Neuron (in vitro differentiated cells): ENCODE measurements at regions not wholly inside any gene's neighbourhood (a gene's known extent, or its start where the extent isn't known, plus 50 kb on each side); places are given as distances from the start of the nearest gene placed in this dataset.
"Not testable (repeated sequence)": the region's sequence is repeated elsewhere in the genome, so short reads cannot be mapped to it uniquely, and the experiment has no call there.

ENCODE experiments used
- H2AFZ ChIP-seq: one replicate; pipeline ENCODE4 v1.6.1; 2013; ENCODE audit warnings: low read depth, mild to moderate bottlenecking, inconsistent platforms, low read length, moderate library complexity
- H3K27me3 ChIP-seq: one replicate; pipeline ENCODE4 v1.6.1; 2013; ENCODE audit warnings: low read length; ENCODE audit not compliant: insufficient read depth
- H3K36me3 ChIP-seq: one replicate; pipeline ENCODE4 v1.6.1; 2013; ENCODE audit warnings: low read length; ENCODE audit not compliant: insufficient read depth
- H3K4me1 ChIP-seq: one replicate; pipeline ENCODE4 v1.6.1; 2013; ENCODE audit warnings: low read length; ENCODE audit not compliant: insufficient read depth
- H3K4me3 ChIP-seq: 2 replicates; pipeline ENCODE4 v1.5.1; 2013; ENCODE audit warnings: mild to moderate bottlenecking, low read length, moderate library complexity
- H3K9me3 ChIP-seq: one replicate; pipeline ENCODE4 v1.6.1; 2013; ENCODE audit warnings: low read length

- H3K4me3 ChIP-seq, result no peak overlapping the region
- H3K9me3 ChIP-seq, result no peaks in the 10 kb centered on the region
- H2AFZ ChIP-seq, result no peak overlapping the region
Observed at GRCh38 chr1:60621368-60621851, 461.0 kb upstream of the NFIA start.

DNA sequence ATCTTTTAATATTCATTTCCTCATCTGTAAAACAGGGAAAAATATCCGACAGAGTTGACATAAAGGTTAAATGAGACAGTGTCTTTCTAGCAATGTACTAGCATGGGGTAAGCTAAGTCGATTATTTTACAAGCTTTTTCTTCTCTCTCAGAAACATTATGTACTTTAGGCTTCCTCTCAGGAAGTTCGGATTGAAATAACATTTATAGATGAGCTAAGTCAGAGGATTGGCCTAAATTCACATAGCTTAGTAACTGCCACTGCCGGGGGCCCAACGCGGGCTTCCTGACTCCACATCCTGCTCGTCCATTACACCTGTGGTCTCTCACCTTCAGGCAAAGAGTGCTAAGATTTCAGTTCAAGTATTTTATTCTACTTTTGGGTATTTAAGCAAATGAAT lies 462.3 kb upstream of the NFIA start:
- Histone ChIP-seq H3K9me3 (no peaks in the 10 kb centered on the region), H3K4me1 (peaks cover 37% of the 10 kb centered on the region), H2AFZ (no peak overlapping the region), H3K27me3 (no peaks in the 10 kb centered on the region), H3K4me3 (no peak overlapping the region), H3K36me3 (no peaks in the 10 kb centered on the region)

More at GRCh38 chr1:60621368-60621851, 461.0 kb upstream of the NFIA start:
- no peaks in the 10 kb centered on the region for H3K36me3 ChIP-seq
- H3K4me1 ChIP-seq, result peaks cover 33% of the 10 kb centered on the region
- H3K27me3 ChIP-seq, result no peaks in the 10 kb centered on the region

DNA sequence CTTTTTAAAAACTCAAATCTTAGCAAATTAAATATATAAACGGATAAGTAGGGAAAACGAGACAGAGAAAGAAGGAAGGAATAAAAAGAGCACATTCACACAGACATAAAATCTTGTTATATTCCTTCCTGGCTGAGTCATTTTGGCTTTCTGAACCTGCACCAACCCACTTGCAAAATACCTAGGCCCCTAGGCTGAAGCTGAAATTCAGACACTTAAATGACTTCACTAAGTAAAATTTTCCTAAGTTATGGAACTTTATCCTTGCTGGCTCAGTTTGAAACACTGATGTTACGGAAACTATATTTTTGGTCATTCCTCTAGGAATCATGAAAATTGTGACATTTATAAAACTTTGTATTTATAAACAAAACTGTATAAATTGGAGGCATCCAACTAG lies 462.8 kb upstream of the NFIA start:
- no peaks in the 10 kb centered on the region for H3K9me3 ChIP-seq
- H3K36me3 ChIP-seq, result no peaks in the 10 kb centered on the region
- peaks cover 37% of the 10 kb centered on the region for H3K4me1 ChIP-seq
- H2AFZ ChIP-seq, result no peak overlapping the region
- no peak overlapping the region for H3K4me3 ChIP-seq
- no peaks in the 10 kb centered on the region for H3K27me3 ChIP-seq

GRCh38 chr1:60615666-60616065 lies 466.7 kb upstream of the NFIA start:
- Histone ChIP-seq H3K4me3 (no peak overlapping the region), H2AFZ (no peak overlapping the region), H3K27me3 (no peaks in the 10 kb centered on the region), H3K4me1 (peaks cover 9% of the 10 kb centered on the region), H3K9me3 (no peaks in the 10 kb centered on the region), H3K36me3 (no peaks in the 10 kb centered on the region)

- no peak overlapping the region for H3K4me3 ChIP-seq
- H2AFZ ChIP-seq, result no peak overlapping the region
- no peaks in the 10 kb centered on the region for H3K36me3 ChIP-seq
- peaks cover 6% of the 10 kb centered on the region for H3K4me1 ChIP-seq
- H3K9me3 ChIP-seq, result no peaks in the 10 kb centered on the region
- H3K27me3 ChIP-seq, result no peaks in the 10 kb centered on the region
Observed at GRCh38 chr1:60612790-60613189, 469.6 kb upstream of the NFIA start.

- not testable (repeated sequence) for H3K4me1 ChIP-seq, H3K9me3 ChIP-seq
Observed at GRCh38 chr1:60606921-60607320, 475.4 kb upstream of the NFIA start.

DNA sequence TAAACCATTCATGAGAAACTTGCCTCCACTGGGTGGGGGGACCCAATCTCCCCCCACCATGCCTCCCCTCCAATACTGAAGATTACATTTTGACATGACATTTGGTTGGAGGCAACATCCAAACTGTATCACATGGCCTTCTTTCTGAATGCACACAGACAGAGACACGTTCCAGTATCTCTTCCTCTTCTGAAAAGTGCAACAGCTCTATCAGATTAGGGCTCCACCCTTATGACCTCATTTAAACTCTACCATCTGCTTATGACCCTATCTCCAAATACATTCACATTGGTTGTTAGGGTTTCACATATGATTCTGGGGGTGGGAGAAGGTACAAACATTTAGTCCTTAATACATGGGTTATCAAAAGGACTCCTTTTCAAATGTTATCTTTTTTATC lies 481.8 kb upstream of the NFIA start:
- no peak overlapping the region for H3K4me3 ChIP-seq
- H2AFZ ChIP-seq, result no peak overlapping the region
- H3K27me3 ChIP-seq, result no peaks in the 10 kb centered on the region
- no peaks in the 10 kb centered on the region for H3K4me1 ChIP-seq
- H3K9me3 ChIP-seq, result peaks cover 1% of the 10 kb centered on the region
- no peaks in the 10 kb centered on the region for H3K36me3 ChIP-seq

More at GRCh38 chr1:60606921-60607320, 475.4 kb upstream of the NFIA start:
- not testable (repeated sequence) for H3K36me3 ChIP-seq, H3K4me3 ChIP-seq, H3K27me3 ChIP-seq, H2AFZ ChIP-seq

DNA sequence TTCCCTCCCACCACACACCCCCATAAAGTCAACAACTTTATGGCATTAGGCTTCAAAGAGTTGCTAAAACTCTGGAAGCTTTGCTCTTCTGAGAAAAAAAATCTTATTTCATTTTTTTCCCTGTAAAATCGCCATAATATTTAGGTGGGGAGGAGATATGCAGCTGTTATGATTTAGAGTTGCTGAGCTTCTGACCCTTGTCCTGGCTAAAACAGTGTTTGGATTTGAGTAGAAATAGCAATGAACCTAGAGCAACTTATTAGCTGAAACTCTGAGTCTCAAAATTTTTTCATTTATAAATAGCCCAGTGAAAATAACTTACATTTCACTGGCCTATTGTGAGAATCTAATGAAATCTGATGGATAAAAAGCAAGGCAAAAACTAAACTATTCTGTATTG lies 482.8 kb upstream of the NFIA start:
- Histone ChIP-seq H2AFZ (no peak overlapping the region), H3K27me3 (no peaks in the 10 kb centered on the region), H3K9me3 (peaks cover 1% of the 10 kb centered on the region), H3K36me3 (no peaks in the 10 kb centered on the region), H3K4me1 (no peaks in the 10 kb centered on the region), H3K4me3 (no peak overlapping the region)

- H3K36me3 ChIP-seq, result no peaks in the 10 kb centered on the region
- H3K4me3 ChIP-seq, result no peak overlapping the region
- peaks cover 1% of the 10 kb centered on the region for H3K9me3 ChIP-seq
- no peaks in the 10 kb centered on the region for H3K4me1 ChIP-seq
- H3K27me3 ChIP-seq, result no peaks in the 10 kb centered on the region
- no peak overlapping the region for H2AFZ ChIP-seq
Observed at GRCh38 chr1:60598041-60598910, 484.1 kb upstream of the NFIA start.

DNA sequence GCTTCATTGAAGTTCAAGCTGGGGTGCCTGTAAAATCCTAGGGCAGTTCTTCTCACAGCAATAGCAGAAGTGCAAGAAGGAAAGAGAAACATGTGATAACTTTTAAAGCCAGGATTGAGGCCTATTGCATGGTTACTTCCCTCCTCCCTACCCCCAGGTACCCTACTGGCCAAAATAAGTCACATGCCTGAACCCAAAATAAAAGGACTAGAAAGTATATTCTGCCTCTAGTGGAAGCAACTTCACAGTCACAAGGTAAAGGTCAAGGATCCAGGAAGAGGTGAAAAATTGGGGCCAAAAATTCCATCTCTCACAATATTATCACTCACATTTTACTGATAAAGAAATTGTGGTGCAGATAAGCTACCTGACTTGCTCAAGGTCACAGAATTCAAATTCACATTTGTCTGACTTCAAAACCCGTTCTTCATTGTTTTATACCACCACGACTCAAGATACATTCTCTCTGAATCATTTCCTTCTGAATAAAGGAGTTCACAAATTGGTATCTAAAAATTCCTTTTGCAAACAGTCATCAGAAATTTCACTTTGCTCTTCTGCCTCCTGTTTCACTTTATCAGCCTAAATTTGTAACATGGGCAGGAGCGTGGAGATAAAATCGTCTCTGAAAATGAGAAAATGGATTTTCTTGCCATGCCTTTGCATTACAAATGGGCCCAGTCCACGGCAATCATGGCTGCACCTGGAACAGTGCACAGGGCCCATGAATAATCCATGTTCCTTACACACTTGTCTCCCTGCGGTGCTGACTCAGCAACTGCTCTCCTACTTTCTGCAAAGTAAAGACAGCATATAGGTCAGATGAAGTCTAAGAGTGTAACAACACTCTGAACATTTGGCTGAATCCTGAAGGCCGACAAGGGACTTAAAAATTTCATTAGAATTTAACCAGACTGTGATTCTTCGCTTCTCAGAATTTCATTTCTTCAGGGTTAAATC lies 485.3 kb upstream of the NFIA start:
- no peaks in the 10 kb centered on the region for H3K36me3 ChIP-seq
- no peaks in the 10 kb centered on the region for H3K4me1 ChIP-seq
- H3K4me3 ChIP-seq, result no peak overlapping the region
- peaks cover 1% of the 10 kb centered on the region for H3K9me3 ChIP-seq
- no peaks in the 10 kb centered on the region for H3K27me3 ChIP-seq
- no peak overlapping the region for H2AFZ ChIP-seq

DNA sequence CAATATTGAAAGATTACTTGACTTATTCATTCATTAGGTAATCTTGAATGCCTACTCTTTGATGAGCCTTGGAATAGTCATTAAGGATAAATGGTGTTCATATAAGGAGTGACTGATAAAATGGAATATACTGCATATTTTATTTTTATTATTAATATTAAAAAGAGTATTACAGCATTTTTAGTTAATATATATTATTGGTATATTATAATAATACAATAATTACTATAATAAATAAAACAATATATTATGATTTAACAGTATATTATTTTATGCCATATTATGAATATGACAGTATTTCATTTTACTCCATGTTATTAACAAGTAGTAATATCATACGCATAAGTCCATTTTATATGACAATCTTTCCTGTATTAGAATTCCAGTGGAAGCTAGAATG lies 490.8 kb upstream of the NFIA start:
- no peaks in the 10 kb centered on the region for H3K4me1 ChIP-seq
- no peaks in the 10 kb centered on the region for H3K36me3 ChIP-seq
- H3K4me3 ChIP-seq, result no peak overlapping the region
- peaks cover 1% of the 10 kb centered on the region for H3K9me3 ChIP-seq
- no peaks in the 10 kb centered on the region for H3K27me3 ChIP-seq
- no peak overlapping the region for H2AFZ ChIP-seq

DNA sequence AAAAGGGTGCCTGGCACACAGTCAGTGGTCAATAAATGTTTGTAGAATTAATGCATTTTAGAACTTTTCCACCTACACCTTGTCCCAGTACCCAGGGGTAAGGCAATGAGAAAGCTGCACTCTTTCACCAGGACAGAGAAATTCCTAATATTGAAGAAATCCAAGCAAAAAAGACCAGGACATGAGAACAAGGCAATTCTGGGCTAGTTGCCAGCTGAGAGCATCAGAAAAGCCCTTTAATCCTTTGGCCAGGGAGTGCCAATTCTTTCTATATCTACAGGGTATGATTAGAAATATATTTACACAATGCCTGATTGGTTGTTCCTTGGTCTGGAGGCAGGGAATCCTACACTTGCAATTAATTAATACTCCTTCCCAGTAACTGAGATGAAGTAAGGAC lies 492.4 kb upstream of the NFIA start:
- no peaks in the 10 kb centered on the region for H3K36me3 ChIP-seq
- H2AFZ ChIP-seq, result no peak overlapping the region
- no peaks in the 10 kb centered on the region for H3K4me1 ChIP-seq
- H3K9me3 ChIP-seq, result no peaks in the 10 kb centered on the region
- H3K4me3 ChIP-seq, result no peak overlapping the region
- H3K27me3 ChIP-seq, result no peaks in the 10 kb centered on the region
